KBM-7 (cell line): ENCODE measurements at regions not wholly inside any gene's neighbourhood (a gene's known extent, or its start where the extent isn't known, plus 50 kb on each side); places are given as distances from the start of the nearest gene placed in this dataset.
"Not testable (repeated sequence)": the region's sequence is repeated elsewhere in the genome, so short reads cannot be mapped to it uniquely, and the experiment has no call there.

Experiments used
- DNase-seq: peaks from one replicate; pipeline ENCODE4 v3.0.0-alpha.2; 2015
- in situ Hi-C: fragments of 300-500 bp; cut with MboI; formaldehyde crosslinking; loops from 2 replicates; pipeline ENCODE4 v1.14.3; 2020; ENCODE audit warnings: low sequenced_read_pairs, low pct_unique_long_range_greater_than_20kb, mixed read lengths

DNA sequence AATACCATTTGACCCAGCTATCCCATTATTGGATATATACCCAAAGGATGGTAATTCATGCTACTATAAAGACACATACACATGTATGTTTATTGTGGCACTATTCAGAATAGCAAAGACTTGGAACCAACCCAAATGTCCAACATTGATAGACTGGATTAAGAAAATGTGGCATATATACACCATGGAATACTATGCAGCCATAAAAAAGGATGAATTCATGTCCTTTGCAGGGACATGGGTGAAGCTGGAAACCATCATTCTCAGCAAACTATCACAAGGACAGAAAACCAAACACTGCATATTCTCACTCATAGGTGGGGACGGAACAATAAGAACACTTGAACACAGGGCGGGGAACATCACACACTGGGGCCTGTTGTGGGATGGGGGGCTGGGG is 431.4 kb downstream of the TFEC start:
- DNase-seq, in situ Hi-C loops: not testable (repeated sequence)

DNA sequence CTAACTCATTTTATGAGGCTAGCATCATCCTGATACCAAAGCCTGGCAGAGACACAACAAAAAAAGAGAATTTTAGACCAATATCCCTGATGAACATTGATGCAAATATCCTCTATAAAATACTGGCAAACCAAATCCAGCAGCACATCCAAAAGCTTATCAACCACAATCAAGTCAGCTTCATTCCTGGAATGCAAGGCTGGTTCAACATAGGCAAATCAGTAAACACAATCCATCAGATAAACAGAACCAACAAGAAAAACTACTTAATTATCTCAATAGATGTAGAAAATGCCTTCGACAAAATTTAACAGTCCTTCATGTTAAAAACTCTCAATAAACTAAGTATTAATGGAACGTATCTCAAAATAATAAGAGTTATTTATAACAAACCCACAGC is 433.3 kb downstream of the TFEC start:
- DNase-seq, in situ Hi-C loops: not testable (repeated sequence)

DNA sequence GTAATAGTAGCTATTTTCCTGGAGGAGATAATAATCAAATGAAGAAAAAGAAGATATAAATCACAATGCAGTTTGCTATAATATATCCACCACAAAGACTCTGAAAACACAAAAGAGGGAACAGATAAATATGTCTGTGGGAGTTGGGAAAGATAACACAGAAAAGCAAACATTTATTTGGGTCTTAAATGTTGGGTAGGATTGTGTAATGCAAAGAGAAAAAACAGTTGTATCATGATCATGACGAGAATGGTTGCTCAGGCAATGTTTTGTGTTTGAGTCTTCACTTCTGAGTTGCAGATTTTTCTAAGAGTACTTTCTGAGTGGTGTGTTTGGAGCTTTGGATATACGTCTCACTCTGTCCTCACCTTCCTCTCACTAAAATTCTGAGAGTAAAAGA is 437.5 kb downstream of the TFEC start:
- in situ Hi-C loops, result no loop called here
- no peak for DNase-seq

DNA sequence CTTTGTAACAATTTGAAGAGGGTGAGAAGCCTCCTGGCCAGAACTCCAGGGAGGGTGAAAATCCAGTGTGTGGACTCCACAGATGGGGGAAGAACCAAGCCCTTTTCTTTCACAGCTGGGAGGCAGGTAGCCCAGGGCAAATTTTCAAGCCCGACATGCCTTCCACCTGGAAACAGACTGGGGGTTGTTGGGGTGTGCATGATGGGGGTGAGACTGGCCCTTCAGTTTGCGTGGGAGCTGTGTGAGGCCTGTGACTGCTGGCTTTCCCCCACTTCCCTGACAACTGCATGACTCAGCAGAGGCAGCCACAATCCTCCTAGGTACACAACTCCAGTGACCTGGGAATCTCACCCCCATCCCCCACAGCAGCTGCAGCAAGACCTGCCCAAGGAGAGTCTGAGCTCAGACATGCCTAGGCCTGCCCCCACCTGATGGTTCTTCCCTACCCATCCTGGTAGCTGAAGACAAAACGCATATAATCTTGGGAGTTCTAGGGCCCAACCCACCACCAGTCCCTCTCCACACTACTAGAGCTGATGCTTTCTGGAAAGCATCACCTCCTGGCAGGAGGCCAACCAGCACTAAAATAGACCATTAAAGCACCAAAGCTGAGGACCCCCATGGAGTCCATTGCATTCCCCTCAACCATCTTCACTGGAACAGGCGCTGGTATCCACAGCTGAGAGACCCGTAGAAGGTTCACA is 445.4 kb downstream of the TFEC start:
- in situ Hi-C loops, result no loop called here
- peak; percentile 39 for DNase-seq

DNA sequence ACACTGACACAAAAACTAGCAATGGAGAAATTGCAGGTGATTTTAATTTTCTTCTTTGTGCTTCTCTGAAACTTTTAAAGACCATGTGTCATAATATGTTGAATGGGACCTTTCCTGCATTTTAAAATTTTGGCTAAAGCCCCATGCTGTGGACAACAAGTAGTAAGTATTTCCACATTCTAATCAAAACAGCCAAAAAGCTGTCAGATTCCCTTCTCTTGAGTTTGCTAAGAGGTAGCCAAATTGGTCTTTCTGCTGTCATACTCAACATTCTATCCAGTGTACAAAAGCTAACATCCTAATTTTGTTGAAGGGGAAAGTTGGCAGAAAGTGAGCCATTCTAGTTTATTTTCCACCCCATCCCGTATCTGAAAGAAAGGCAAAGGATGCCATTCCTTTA is 447.6 kb downstream of the TFEC start:
- in situ Hi-C loops, result no loop called here
- no peak for DNase-seq

DNA sequence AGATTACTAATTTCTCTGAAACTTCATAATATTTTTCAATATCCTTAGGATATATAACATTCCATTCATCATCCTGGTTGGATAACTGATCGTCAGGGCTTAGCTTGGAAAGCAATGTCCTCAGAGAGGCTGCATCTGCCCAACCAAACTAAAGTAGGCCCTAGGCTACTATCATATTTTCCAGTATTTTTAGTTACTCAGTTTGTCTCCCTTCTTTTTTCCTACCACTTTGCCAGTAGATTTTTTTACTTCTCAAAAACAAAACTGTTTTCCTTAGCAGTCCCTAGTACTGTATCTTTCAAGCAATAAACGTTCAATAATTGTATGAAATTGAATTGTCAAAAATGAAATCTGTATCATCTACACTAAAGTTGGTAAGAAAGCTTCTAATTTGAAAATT is 452.0 kb downstream of the TFEC start:
- DNase-seq, result no peak
- in situ Hi-C loops, result no loop called here

DNA sequence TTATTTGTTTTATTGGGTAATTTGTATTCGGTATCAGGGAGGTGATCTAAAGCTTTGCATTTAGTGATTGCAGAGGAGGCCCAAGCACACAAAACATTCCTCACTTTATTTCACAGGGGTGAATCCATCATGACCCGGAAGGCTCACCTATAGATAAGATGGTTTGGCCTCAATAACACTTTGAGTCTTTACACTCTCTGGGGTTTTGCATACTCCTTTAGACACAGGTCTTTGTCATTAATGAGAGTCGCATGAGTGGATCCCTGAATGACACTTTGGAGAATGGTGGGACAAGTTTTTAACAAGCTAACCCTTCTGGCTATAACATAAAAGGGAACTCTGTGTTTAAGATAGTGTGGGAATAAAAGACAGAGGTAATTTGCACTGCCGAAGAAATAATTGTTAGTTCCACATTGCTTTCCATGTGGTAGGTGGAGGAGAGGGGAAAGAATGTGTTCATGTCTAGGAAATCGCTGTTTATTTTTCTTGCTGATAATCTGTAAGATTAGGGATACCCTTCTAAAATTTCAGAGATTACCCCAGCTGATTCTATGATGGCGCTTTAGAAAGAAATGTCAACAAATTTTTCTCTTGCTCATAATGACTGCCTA is 455.8 kb downstream of the TFEC start:
- DNase-seq, result no peak
- in situ Hi-C loops, result no loop called here

DNA sequence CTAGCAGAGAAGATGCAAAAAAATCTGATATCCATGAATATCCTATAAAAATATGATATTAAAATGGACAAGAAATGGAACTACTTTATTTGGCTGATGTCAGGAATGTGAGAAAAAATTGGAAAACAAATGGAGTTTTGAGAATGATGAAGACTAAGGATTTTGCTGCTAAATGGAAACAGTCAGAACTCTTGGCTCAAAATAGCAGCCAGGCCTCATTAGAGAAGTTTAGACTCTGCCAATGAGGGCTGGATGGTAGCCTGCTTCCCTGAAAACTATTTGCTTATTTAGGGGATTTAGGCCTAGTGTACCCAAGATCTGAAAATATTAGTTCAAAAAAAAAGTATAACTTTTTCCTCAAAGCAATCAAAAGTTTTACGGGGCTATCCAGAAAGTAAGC is 458.5 kb downstream of the TFEC start:
- DNase-seq, result no peak
- in situ Hi-C loops, result no loop called here

DNA sequence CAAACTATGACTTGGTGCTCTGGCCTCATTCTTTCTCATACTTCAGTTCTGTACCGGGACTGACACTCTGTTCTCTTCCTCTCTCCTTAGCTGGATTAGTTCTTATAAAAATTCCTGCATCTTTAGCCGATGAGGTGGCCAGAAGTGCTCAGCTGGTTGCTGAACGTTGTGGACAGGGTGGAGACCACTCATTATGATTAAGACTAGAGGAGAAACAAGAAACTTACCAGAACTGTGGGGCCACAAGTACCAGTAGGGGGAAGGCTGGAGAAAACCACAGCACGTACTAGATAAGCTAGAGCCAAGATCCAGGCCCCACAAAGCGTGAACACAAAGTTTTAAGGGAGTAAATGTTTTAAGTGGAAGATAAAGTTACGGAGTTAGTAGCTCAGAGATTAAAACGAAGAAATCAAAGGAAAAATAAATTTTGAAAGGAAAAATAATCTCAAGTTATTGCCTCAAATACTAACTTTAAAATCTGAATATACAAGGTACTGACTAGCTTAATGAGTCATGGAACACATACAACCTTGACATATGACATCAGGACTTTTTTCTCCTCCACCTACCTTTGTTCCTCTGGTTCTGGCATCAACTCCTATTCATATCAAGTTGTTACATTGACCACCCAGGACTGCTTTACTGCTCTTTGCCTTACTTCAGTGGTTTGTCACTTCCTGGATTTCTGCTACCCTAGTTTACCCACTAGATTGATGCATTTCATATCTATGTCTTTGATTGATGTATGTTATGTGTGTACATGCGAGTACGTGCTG is 469.0 kb downstream of the TFEC start:
- in situ Hi-C loops, result no loop called here
- DNase-seq, result no peak

DNA sequence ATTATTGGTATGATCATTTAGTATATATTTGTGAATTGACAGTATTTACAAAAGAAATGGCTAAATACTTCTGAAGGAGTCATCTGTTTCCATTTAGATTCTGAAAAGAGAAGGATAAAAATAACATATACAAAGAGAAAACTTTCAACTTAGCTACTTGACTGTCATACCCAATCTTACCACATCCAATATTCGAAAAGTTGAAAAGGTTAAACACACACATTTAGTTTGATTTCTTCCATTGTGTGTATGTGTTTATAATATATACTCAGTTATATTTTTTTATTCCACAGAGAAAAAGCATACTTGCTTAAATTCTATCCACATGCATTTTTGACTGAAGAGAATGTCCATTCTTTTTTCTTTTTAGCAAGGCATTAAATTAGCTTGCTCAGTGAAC is 470.7 kb downstream of the TFEC start:
- in situ Hi-C loops, result no loop called here
- DNase-seq, result no peak

DNA sequence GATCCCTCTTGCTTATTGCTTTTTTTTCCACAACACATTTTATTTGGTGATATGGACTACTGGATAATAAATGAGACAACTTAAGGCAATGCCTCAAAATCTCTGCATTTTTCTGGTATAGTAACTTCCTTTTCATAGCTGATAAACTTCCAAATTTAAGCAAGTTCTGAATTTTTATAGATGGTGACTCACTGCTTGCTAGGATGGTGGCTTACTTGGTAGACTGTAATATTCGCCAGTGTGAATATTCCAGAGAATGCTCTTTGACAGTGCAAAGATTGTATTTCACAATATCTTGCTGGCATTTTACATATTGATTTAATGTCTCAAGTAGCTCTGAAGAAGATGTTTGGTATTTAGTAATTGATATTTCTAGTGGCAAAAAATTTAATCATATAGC is 472.4 kb downstream of the TFEC start:
- in situ Hi-C loops, result no loop called here
- DNase-seq, result no peak

DNA sequence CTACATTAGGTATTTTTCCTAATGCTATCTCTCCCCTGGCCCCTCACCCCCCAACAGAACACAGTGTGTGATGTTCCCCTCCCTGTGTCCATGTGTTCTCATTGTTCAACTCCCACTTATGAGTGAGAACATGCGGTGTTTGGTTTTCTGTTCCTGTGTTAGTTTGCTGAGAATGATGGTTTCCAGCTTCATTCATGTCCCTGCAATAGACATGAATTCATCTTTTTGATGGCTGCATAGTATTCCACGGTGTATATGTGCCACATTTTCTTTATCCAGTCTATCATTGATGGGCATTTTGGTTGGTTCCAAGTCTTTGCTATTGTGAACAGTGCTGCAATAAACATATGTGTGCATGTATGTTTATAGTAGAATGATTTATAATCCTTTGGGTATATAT is 473.3 kb downstream of the TFEC start:
- in situ Hi-C loops, DNase-seq: not testable (repeated sequence)

DNA sequence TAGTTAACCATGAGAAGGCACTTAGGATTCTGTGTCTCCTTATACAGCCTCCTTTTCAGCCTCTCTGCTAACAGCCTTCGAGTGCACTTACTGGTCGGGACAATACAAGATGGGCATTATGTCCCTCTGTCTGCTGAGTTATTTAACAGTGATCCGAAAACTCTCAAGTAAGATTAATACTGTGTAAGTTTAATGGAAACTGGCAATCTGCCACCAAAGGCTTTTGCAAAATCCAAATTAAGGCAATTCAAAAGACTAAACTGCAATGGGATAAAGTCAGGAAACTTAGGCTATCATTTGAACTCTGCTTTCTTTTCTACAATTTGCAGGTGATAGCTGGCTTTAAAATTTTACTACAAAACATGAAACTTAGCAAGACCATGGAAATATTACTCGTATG is 477.8 kb downstream of the TFEC start:
- DNase-seq, result no peak

DNA sequence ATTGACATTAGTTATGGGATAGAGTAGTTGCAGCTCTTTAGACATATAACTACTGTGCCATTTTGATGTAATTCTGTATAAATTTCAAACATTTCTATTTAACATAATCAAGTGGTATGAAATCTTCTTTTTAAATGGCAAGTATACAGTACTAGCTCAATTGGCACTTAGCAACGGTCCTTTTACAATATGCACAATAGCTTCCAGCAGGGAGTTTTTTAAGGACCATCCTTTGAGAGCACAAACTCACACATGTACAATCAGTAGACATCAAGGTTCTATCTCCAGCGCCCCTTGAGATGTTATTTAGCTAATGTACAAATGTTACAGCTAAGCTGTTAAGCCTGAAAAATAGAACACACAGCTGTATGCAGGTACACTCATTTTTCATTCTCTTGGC is 480.7 kb downstream of the TFEC start:
- in situ Hi-C loops, result no loop called here
- no peak for DNase-seq

More for the DNA sequence above, 477.8 kb downstream of the TFEC start:
- in situ Hi-C loops, result no loop called here

DNA sequence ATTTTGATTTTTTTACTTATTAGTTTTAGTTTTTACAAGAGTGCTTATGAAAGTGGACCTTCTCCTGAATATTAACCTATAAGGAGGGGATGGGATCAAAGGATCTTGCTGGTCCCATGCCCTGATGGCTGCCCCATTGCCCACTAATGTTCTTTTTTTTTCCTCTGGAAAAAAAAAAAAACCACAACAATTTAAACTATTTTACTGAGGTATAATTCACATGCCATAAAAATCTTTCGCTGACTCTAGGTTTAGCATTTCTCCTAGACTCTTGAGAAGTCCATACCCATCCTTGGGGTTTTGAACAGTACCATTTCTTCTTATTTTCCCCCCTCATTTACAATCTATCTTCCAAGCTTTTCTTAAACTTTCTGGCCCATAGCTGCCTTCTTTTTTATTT is 481.8 kb downstream of the TFEC start:
- DNase-seq, result no peak
- in situ Hi-C loops, result no loop called here

DNA sequence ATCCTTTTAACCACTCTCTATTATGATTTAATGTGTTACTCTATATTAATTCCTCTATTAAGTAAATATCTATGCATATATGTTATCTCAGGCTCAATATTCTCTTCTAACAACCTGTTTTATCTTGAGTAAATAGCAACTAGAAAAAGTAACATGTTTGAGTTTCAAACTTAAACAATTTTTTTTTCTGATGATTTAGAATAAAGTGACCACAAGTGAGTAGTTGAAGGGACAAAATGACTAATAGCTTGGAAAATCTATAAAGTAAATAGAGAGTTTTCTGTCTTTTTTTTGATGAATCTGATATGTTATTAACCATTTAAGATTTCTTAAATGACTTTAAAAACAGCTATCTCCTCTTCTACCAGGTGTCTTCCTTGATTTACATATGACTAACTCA is 483.8 kb downstream of the TFEC start:
- DNase-seq, result no peak
- in situ Hi-C loops, result no loop called here

DNA sequence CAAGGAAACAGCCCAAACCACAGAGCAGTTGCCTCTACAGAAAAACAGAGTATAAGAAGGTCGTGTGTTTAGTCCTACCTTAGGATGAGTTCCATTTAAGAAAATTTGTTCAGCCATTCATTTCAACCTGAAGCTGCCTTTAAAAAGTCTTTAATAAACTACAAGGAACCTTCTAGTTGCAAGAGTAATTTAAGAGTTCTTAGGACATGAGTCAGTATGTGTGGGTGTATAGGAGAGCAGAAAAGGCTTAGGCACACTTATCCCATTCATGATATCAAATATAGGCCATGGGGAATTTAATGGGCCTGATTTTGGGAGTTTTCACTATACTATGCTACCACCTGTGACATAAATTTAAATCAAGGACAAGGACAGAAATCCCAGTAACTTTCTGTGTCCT is 496.8 kb downstream of the TFEC start:
- DNase-seq, result no peak
- in situ Hi-C loops, result no loop called here

DNA sequence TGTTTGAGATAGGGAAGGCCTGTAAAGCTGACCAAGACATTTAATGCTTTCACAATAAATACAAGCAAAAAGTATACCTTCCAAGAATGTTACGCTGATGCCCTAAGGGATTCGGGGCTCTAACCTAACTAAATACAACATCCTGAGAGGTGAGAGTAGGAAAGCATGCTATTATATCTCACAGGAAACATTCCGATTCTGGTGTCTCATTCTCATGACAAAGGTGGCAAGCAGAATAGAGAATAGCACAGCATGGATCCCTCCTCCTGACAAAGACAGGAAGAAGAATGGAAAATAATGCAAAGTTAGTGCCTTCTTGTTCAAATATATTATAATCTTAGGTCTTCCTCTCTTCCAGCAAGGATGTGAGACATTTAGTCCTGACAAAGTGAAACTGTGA is 504.3 kb downstream of the TFEC start:
- in situ Hi-C loops, result no loop called here
- no peak for DNase-seq

DNA sequence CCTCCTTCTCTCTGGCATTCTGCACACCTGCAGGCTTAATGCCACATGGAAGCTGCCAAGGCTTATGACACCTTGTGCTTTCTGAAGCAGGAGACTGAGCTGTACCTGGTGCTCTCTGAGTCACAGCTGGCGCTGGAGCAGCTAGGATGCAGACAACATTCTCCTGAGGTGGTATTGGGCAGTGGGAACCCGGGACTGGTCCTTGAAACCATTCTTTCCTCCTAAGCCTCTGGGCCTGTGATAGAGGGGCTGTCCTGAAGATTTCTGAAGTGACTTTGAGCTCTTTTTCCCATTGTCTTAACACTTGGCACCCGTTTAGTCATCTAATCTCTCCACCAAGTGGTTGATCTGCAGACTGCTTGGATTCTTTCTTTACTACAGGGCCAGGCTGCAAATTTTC is 508.4 kb downstream of the TFEC start:
- DNase-seq, result no peak
- in situ Hi-C loops, result no loop called here

DNA sequence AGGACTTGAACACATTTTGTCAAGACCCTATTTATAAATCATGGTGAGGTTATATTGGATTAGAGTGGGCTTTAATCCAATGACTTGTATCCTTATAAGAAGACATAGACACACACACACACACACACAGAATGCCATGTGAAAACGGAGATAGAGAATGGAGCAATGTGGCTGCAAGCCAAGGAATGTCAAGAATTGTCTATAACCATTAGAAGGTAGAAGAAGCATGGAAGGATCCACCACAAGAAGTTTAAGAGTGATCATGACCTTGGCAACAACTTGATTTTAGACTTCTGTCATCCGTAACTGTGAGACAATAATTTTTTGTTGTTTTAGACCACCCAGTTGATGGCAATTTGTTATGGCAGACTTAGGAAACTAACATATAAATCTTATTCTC is 514.2 kb downstream of the TFEC start:
- in situ Hi-C loops, result no loop called here
- no peak for DNase-seq

DNA sequence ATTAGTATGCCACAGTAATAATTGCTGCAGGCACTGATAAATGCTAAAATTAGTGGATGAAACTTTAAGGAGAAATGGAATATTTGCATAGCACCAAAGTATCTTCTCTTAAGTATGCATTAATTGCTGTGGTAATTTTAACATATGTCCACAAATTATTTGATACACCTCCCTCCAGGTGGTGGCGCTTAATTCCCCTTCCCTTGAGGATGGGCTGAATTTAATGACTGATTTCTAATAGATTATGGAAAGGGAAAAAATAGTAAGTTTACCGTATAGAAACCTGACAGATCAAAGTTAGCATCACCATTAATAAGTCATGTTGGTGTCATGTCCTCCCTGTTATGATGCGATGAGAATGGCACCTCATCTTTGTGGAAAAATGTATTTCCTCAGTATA is 519.2 kb downstream of the TFEC start:
- in situ Hi-C loops, result no loop called here

More for the DNA sequence above, 519.2 kb downstream of the TFEC start:
- no peak for DNase-seq
